ENCODE measurements at regions not wholly inside any gene's neighbourhood (a gene's known extent, or its start where the extent isn't known, plus 50 kb on each side); places are given as distances from the start of the nearest gene placed in this dataset.
A peak's percentile ranks its signal among the peaks of the same experiment; 100 is the strongest.
"Not testable (repeated sequence)": the region's sequence is repeated elsewhere in the genome, so short reads cannot be mapped to it uniquely, and the experiment has no call there.

- peak; percentile 6 for DNase-seq
Observed at GRCh38 chrX:41009850-41010846, 75.1 kb upstream of the USP9X start.

DNA sequence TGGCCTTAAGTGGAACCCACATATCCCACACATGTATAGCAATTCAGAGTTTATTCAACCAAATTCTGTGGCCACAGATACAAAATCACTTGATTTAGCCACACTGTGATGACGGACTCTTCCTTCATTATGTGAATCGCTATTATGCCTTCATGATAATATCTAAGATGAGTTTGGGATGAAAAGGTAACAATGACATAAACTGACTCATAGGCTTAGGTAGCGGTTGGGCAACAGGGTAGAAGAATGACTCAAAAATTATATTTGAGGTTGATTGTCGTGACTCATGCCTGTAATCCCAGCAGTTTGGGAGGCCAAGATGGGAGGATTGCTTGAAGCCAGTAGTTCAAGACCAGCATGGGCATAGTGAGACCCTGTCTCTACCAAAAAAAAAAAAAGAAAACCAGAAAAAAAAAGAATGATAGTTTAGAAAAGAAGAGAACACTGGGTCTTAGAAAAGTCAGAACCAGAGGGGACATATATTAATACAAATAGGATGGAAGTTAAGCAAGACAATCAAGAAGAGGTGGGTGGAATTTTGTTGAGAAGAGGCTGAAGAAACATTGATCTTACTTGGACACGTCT, 70.4 kb upstream of the USP9X start:
- no peak for DNase-seq

- not testable (repeated sequence) for DNase-seq
Observed at GRCh38 chrX:41017785-41018184, 67.5 kb upstream of the USP9X start.

DNA sequence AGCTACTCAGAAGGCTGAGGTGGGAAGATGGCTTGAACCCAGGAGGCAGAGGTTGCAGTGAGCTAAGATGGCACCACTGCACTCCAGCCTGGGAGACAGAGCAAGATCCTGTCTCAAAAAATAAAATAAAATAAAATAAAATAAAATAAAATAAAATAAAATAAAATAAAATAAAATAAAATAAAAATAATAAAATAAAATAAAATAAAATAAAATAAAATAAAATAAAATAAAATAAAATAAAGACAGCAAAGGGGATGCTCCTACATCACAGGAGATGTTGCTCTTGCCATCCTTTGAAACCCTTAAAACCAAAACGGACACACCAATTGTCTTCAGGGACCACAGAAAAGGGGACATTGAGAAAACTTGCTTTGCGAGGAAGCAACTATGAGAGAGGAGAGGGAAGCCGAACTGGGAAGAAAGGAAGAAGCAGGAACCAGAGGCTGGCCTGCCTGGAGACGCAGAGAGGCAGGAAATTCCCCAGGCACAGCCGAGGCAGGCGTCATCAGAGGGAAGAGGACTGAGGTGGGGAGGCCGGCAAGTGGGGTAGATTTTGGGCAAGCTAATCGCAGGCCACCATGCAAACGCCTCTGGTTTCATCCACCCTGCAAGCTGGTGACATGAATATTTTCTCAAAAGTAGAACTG, 66.7 kb upstream of the USP9X start:
- DNase-seq, result not testable (repeated sequence)

DNA sequence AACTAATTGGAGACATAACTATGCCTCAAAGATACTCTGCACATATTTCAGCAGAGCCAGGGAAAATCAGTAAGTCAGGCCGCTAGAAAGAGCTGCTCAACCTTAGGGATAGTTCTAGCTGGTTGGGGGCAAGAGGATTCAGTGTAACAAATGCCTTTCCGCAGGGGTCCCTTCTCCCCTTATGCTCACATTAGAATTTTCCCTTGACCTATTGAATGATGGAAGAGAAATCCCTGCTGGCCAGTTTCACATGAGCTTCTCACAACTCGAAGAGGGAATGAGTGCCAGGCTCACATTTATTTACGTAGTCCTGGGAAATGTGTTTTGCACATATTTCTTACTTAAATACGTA, 66.2 kb upstream of the USP9X start:
- DNase-seq, result no peak

- DNase-seq, result no peak
Observed at GRCh38 chrX:41022566-41022965, 62.7 kb upstream of the USP9X start.

DNA sequence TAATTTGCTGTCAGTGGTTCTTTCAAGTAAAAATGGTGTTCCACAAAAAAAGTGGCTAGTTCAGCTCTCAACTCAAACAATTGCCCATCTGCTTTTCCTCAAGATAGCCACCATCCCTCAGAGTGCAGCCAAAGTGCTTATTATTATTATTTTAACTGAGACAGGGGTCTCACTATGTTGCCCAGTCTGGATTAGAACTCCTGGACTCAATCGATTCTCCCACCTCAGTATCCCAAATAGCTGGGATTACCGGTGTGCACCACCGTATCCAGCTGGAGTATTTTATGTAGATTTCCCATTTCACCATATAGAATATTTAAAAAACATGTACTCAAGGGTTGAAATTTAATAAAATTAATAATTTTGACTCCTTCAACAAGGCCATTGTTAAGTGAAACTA, 62.1 kb upstream of the USP9X start:
- DNase-seq, result no peak

DNA sequence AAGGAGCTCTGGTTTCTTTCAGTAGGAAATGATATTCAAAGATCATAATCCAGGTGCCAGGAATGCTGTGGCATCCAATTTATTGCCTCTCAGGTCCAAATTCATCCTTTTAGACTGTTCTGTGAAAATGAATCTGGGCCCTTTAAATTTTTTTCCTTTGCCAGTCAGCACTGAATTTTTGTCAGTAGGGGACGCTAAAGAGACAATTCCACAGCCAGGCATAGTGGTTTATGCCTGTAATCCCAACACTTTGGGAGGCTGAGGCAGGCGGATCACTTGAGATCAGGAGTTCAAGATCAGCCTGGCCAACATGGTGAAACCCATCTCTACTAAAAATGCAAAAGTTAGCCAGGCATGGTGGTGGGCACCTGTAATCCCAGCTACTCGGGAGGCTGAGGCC, 60.9 kb upstream of the USP9X start:
- peak; percentile 1 for DNase-seq

GRCh38 chrX:41024755-41025154, 60.5 kb upstream of the USP9X start:
- no peak for DNase-seq

GRCh38 chrX:41025926-41026701, 59.1 kb upstream of the USP9X start:
- peak; percentile 44 for DNase-seq

DNA sequence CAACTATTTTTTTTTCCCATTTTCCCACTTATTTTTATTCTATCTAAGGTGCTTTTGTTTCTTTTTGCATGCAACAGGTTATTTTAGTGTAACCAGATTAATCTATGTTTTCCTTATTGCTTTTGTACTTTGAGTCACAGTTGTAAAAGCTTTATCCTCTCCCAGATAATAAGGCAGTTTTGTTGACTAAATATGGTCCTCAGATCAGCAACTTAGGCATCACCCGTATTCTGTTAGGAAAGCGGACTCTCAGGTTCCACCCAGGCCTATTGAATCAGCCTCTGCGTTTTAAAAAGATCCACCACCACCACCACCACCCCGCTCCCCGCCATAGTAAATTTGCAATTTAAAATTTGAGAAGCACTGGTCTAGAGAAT, 58.6 kb upstream of the USP9X start:
- no peak for DNase-seq

GRCh38 chrX:41029332-41029731, 55.9 kb upstream of the USP9X start:
- no peak for DNase-seq

GRCh38 chrX:41031256-41031967, 53.8 kb upstream of the USP9X start:
- no peak for DNase-seq

DNA sequence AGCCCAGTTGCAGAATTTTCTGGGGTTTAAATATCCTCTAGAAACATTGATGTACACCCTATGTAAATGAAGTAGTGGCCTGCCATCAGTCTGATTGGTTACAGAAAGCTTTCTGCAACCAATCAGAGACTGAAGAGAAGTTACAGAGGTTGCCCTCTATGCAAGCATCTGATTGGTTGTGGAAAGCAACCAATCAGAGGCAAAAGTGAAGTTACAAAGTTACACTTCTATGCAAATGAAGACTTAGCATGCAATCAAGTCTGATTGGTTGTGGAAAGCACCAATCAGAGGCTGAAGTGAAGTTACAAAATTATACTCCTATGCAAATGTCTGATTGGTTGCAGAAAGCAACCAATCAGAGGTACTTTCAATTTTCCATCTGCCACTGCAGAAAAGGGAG, 51.9 kb upstream of the USP9X start:
- peak; percentile 6 for DNase-seq

GRCh38 chrX:41034902-41035301, 50.3 kb upstream of the USP9X start:
- DNase-seq, result not testable (repeated sequence)

Measured in NCI-H82 (cell line).